ENCODE measurements at regions not wholly inside any gene's neighbourhood (a gene's known extent, or its start where the extent isn't known, plus 50 kb on each side); places are given as distances from the start of the nearest gene placed in this dataset.

- H3K9me2 ChIP-seq (ENCODE audit: insufficient read depth) = no peaks in the 10 kb centered on the region
- H4K20me1 ChIP-seq (ENCODE audit: insufficient read depth) = no peaks in the 10 kb centered on the region
- no peak overlapping the region for H2AFZ ChIP-seq
- no peaks in the 10 kb centered on the region for H3K79me2 ChIP-seq (ENCODE audit: insufficient read depth)
- H3K27ac ChIP-seq = no peak overlapping the region
- H3K27me3 ChIP-seq (replicated peaks; ENCODE audit: insufficient read depth) = no peaks in the 10 kb centered on the region
- WGBS, 2 experiments (ENCODE audit: low coverage in 1 of 2, low lambda C conversion rate in 2 of 2, missing lambda C conversion rate in 2 of 2) = 27 to 41% methylated on average over 6 of the region's 6 CpGs
- H3K4me2 ChIP-seq (ENCODE audit: unreplicated experiment) = no peak overlapping the region
- no peaks in the 10 kb centered on the region for H3K9me3 ChIP-seq (ENCODE audit: low read depth)
- H3K4me1 ChIP-seq (ENCODE audit: insufficient read depth) = no peaks in the 10 kb centered on the region
- H3F3A ChIP-seq (ENCODE audit: insufficient read depth) = no peaks in the 10 kb centered on the region
- no peak overlapping the region for H3K4me3 ChIP-seq
- in situ Hi-C loops (cut with MboI) = no loop called here
- H3K36me3 ChIP-seq (ENCODE audit: low read depth) = no peaks in the 10 kb centered on the region
- DNase-seq = no peak
- no peak for TF ChIP-seq EZH2phosphoT487 (IDR thresholded peaks at IDR 0.05; ENCODE audit: insufficient read depth, low read depth)
- H3K9ac ChIP-seq = no peak overlapping the region
These were observed 482.4 kb downstream of the C4orf33 start for GRCh38 chr4:129578336-129578735.

DNA sequence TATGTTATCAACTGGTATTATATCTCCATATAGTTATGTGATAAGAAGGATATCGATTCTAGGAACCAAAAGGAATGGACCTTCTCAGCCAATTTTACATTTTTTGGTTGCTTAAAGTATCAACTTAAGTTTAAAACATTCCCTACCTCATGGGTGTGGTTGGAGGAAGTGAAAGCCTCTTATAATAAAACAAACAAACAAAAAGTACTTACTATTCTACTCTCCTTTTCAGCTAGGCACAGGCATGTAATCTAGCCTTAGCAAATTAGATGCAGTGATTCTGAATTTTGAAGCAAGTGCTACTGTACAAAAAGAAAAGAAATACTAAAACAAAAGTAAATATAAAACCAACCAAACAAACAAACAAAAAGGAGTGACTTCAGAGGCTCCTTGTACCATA lies 485.4 kb downstream of the C4orf33 start:
- Histone ChIP-seq H3K4me3 (no peak overlapping the region), H3K4me1 (ENCODE audit: insufficient read depth) (no peaks in the 10 kb centered on the region), H3K4me2 (ENCODE audit: unreplicated experiment) (no peak overlapping the region), H3K9me2 (ENCODE audit: insufficient read depth) (no peaks in the 10 kb centered on the region), H3K79me2 (ENCODE audit: insufficient read depth) (no peaks in the 10 kb centered on the region), H3K9ac (no peak overlapping the region), H3K36me3 (ENCODE audit: low read depth) (no peaks in the 10 kb centered on the region), H3K27ac (no peak overlapping the region), H3K27me3 (replicated peaks; ENCODE audit: insufficient read depth) (no peaks in the 10 kb centered on the region), H4K20me1 (ENCODE audit: insufficient read depth) (no peaks in the 10 kb centered on the region), H2AFZ (no peak overlapping the region), H3K9me3 (ENCODE audit: low read depth) (no peaks in the 10 kb centered on the region), H3F3A (ENCODE audit: insufficient read depth) (no peaks in the 10 kb centered on the region)
- WGBS, 2 experiments (ENCODE audit: low coverage in 1 of 2, low lambda C conversion rate in 2 of 2, missing lambda C conversion rate in 2 of 2) = 2 to 4% methylated on average over 1 of the region's 1 CpG
- DNase-seq = no peak
- TF ChIP-seq EZH2phosphoT487 (IDR thresholded peaks at IDR 0.05; ENCODE audit: insufficient read depth, low read depth) = no peak
- TF ChIP-seq EZH2 (IDR thresholded peaks at IDR 0.05; ENCODE audit: insufficient read depth, poor library complexity, severe bottlenecking) = no peak
- in situ Hi-C loops (cut with MboI) = no loop called here

DNA sequence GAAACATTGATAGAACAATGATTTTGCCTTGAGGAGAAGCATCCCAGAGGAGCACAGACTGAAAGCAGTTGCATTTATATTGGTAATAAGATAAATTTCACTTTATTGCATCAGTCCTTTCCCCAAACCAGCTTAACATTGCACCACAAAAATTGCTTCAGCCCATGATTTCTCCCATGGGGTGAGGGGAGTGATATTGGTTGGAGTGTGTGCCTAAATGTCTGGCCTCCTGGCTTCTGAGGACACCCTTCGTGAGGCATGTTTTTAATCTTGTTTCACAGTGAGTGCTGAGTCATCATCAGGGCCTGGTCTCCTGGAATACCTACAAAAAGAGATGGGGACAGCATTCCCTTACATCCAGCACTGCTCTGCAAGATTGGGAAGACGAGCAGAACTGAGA lies 487.9 kb downstream of the C4orf33 start:
- H3K9me2 ChIP-seq (ENCODE audit: insufficient read depth) = no peaks in the 10 kb centered on the region
- no peaks in the 10 kb centered on the region for H4K20me1 ChIP-seq (ENCODE audit: insufficient read depth)
- no peak overlapping the region for H3K4me2 ChIP-seq (ENCODE audit: unreplicated experiment)
- H3K4me3 ChIP-seq = no peak overlapping the region
- no peaks in the 10 kb centered on the region for H3K9me3 ChIP-seq (ENCODE audit: low read depth)
- no peaks in the 10 kb centered on the region for H3K4me1 ChIP-seq (ENCODE audit: insufficient read depth)
- in situ Hi-C loops (cut with MboI) = no loop called here
- H3F3A ChIP-seq (ENCODE audit: insufficient read depth) = no peaks in the 10 kb centered on the region
- H3K36me3 ChIP-seq (ENCODE audit: low read depth) = no peaks in the 10 kb centered on the region
- no peak overlapping the region for H3K9ac ChIP-seq
- H2AFZ ChIP-seq = no peak overlapping the region
- H3K27ac ChIP-seq = no peak overlapping the region
- H3K79me2 ChIP-seq (ENCODE audit: insufficient read depth) = no peaks in the 10 kb centered on the region
- H3K27me3 ChIP-seq (replicated peaks; ENCODE audit: insufficient read depth) = no peaks in the 10 kb centered on the region
- TF ChIP-seq EZH2phosphoT487 (IDR thresholded peaks at IDR 0.05; ENCODE audit: insufficient read depth, low read depth) (no peak), EZH2 (IDR thresholded peaks at IDR 0.05; ENCODE audit: insufficient read depth, poor library complexity, severe bottlenecking) (no peak)
- no peak for DNase-seq
- WGBS, 2 experiments (ENCODE audit: low coverage in 1 of 2, low lambda C conversion rate in 2 of 2, missing lambda C conversion rate in 2 of 2) = 0 to 7% methylated on average over 2 of the region's 2 CpGs

DNA sequence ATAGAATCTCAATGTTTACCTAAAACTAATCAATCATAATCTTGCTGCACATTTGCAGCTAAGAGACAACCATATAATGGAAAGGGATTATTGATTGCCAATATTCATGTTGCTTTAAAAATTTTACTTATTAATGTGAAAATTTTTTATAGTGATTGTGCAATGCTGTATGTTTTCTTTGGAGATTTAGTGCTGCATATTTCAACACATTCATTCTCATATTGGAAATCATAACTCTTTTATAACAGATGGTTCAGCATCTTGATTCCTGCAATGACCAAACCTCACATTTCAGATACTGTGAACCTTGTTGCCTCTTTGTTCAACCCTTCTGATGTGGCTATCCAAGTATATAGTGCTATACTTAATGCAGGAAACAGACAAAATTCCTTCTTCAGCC lies 502.6 kb downstream of the C4orf33 start:
- TF ChIP-seq EZH2phosphoT487 (IDR thresholded peaks at IDR 0.05; ENCODE audit: insufficient read depth, low read depth) (no peak), EZH2 (IDR thresholded peaks at IDR 0.05; ENCODE audit: insufficient read depth, poor library complexity, severe bottlenecking) (no peak)
- no peaks in the 10 kb centered on the region for H3F3A ChIP-seq (ENCODE audit: insufficient read depth)
- H3K4me3 ChIP-seq = no peak overlapping the region
- H3K79me2 ChIP-seq (ENCODE audit: insufficient read depth) = no peaks in the 10 kb centered on the region
- no peaks in the 10 kb centered on the region for H3K9me2 ChIP-seq (ENCODE audit: insufficient read depth)
- H3K9me3 ChIP-seq (ENCODE audit: low read depth) = peaks cover 5% of the 10 kb centered on the region
- H3K36me3 ChIP-seq (ENCODE audit: low read depth) = no peaks in the 10 kb centered on the region
- in situ Hi-C loops (cut with MboI) = no loop called here
- no peak overlapping the region for H3K4me2 ChIP-seq (ENCODE audit: unreplicated experiment)
- no peaks in the 10 kb centered on the region for H4K20me1 ChIP-seq (ENCODE audit: insufficient read depth)
- no peaks in the 10 kb centered on the region for H3K4me1 ChIP-seq (ENCODE audit: insufficient read depth)
- no peak for DNase-seq
- H3K27me3 ChIP-seq (replicated peaks; ENCODE audit: insufficient read depth) = no peaks in the 10 kb centered on the region
- no peak overlapping the region for H2AFZ ChIP-seq
- no peak overlapping the region for H3K27ac ChIP-seq
- no peak overlapping the region for H3K9ac ChIP-seq

DNA sequence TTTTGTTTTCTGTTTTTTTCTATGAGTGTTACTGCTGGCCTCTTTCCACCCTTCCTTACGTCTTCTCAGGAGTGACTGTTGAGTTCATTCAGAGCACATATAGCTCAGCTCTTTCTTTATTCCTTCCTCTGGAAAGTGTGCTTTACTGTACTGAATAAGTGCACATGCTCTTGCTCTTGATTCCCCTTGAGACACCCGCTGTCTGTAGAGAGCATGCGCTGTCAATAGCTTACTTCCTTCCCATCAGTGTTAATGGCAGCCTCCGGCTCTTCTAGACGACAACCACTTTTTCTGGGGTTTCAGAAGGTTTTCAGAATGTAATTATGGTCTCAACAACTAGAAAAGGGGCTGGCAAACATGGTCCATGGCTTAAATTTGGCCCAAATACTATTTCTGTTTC lies 504.9 kb downstream of the C4orf33 start:
- H3K9me3 ChIP-seq (ENCODE audit: low read depth) = no peaks in the 10 kb centered on the region
- no peaks in the 10 kb centered on the region for H3F3A ChIP-seq (ENCODE audit: insufficient read depth)
- no peaks in the 10 kb centered on the region for H3K9me2 ChIP-seq (ENCODE audit: insufficient read depth)
- H3K36me3 ChIP-seq (ENCODE audit: low read depth) = no peaks in the 10 kb centered on the region
- TF ChIP-seq EZH2 (IDR thresholded peaks at IDR 0.05; ENCODE audit: insufficient read depth, poor library complexity, severe bottlenecking) = no peak
- TF ChIP-seq EZH2phosphoT487 (IDR thresholded peaks at IDR 0.05; ENCODE audit: insufficient read depth, low read depth) = no peak
- no peak overlapping the region for H3K4me2 ChIP-seq (ENCODE audit: unreplicated experiment)
- no peak overlapping the region for H3K9ac ChIP-seq
- in situ Hi-C loops (cut with MboI) = no loop called here
- no peak for DNase-seq
- H3K27ac ChIP-seq = no peak overlapping the region
- no peaks in the 10 kb centered on the region for H4K20me1 ChIP-seq (ENCODE audit: insufficient read depth)
- H3K79me2 ChIP-seq (ENCODE audit: insufficient read depth) = no peaks in the 10 kb centered on the region
- H3K4me1 ChIP-seq (ENCODE audit: insufficient read depth) = no peaks in the 10 kb centered on the region
- H2AFZ ChIP-seq = no peak overlapping the region
- 34 to 44% methylated on average over 5 of the region's 5 CpGs for WGBS, 2 experiments (ENCODE audit: low coverage in 1 of 2, low lambda C conversion rate in 2 of 2, missing lambda C conversion rate in 2 of 2)
- no peaks in the 10 kb centered on the region for H3K27me3 ChIP-seq (replicated peaks; ENCODE audit: insufficient read depth)
- H3K4me3 ChIP-seq = no peak overlapping the region

Data from GM23248 (cell line).